ENCODE measurements at regions not wholly inside any gene's neighbourhood (a gene's known extent, or its start where the extent isn't known, plus 50 kb on each side); places are given as distances from the start of the nearest gene placed in this dataset.

DNA sequence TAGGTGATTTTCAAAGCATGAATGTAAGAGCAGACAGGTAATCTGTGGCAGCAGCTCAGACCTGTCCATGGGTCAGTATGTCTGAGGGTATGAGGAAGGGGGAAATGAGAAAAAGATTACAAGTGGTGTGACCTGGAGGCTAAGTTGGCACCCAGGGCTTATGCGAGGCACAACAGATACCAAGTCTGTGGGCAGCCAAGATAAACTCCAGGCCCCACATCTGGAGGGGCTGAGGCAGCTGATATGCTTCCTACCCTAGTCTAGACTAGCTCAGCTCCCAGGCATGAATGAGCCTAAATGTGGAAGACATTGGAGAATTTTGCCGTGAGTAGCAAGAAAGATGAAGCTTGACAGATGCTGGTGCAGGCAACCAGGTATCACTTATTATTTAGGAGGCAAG lies 151.7 kb downstream of the PIK3R1 start:
- TF ChIP-seq, protein P1, sequence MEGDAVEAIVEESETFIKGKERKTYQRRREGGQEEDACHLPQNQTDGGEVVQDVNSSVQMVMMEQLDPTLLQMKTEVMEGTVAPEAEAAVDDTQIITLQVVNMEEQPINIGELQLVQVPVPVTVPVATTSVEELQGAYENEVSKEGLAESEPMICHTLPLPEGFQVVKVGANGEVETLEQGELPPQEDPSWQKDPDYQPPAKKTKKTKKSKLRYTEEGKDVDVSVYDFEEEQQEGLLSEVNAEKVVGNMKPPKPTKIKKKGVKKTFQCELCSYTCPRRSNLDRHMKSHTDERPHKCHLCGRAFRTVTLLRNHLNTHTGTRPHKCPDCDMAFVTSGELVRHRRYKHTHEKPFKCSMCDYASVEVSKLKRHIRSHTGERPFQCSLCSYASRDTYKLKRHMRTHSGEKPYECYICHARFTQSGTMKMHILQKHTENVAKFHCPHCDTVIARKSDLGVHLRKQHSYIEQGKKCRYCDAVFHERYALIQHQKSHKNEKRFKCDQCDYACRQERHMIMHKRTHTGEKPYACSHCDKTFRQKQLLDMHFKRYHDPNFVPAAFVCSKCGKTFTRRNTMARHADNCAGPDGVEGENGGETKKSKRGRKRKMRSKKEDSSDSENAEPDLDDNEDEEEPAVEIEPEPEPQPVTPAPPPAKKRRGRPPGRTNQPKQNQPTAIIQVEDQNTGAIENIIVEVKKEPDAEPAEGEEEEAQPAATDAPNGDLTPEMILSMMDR (IDR thresholded peaks at IDR 0.05; ENCODE audit: low read length), result no peak
- no peak for TF ChIP-seq EZH2 (IDR thresholded peaks at IDR 0.05; ENCODE audit: borderline replicate concordance, low read length)
